Endometrial microvascular endothelial cells (primary cell): ENCODE measurements at regions not wholly inside any gene's neighbourhood (a gene's known extent, or its start where the extent isn't known, plus 50 kb on each side); places are given as distances from the start of the nearest gene placed in this dataset.
"Not testable (repeated sequence)": the region's sequence is repeated elsewhere in the genome, so short reads cannot be mapped to it uniquely, and the experiment has no call there.

ENCODE experiments used
- in situ Hi-C: cut with HindIII; loops from 2 replicates; pipeline ENCODE4 v1.10.0; 2017; ENCODE audit warnings: low sequenced_read_pairs, low pct_unique_long_range_greater_than_20kb; ENCODE audit errors: inconsistent ontology term

- in situ Hi-C loops, result no loop called here
These were observed 457.2 kb downstream of the RAP2B start for GRCh38 chr3:153619268-153619667.

- in situ Hi-C loops, result no loop called here
These were observed 459.9 kb downstream of the RAP2B start for GRCh38 chr3:153621953-153622352.

GRCh38 chr3:153623834-153624233 is 461.8 kb downstream of the RAP2B start:
- in situ Hi-C loops, result no loop called here

GRCh38 chr3:153624310-153625030 is 462.4 kb downstream of the RAP2B start:
- in situ Hi-C loops, result no loop called here

- in situ Hi-C loops, result no loop called here
These were observed 463.5 kb downstream of the RAP2B start for GRCh38 chr3:153625506-153625905.

- in situ Hi-C loops, result no loop called here
These were observed 464.1 kb downstream of the RAP2B start for GRCh38 chr3:153626158-153626557.

GRCh38 chr3:153628591-153628990 is 466.6 kb downstream of the RAP2B start:
- in situ Hi-C loops, result no loop called here

GRCh38 chr3:153629148-153629547 is 467.1 kb downstream of the RAP2B start:
- in situ Hi-C loops, result no loop called here

GRCh38 chr3:153631102-153631501 is 469.1 kb downstream of the RAP2B start:
- in situ Hi-C loops, result no loop called here

GRCh38 chr3:153631664-153632063 is 469.6 kb downstream of the RAP2B start:
- in situ Hi-C loops, result no loop called here

GRCh38 chr3:153633407-153633806 is 471.4 kb downstream of the RAP2B start:
- in situ Hi-C loops, result no loop called here

GRCh38 chr3:153634683-153635082 is 472.7 kb downstream of the RAP2B start:
- in situ Hi-C loops, result no loop called here

GRCh38 chr3:153639631-153640030 is 477.6 kb downstream of the RAP2B start:
- in situ Hi-C loops, result no loop called here

GRCh38 chr3:153640689-153641665 is 479.0 kb downstream of the RAP2B start:
- in situ Hi-C loops, result no loop called here

- in situ Hi-C loops, result not testable (repeated sequence)
These were observed 478.6 kb upstream of the ARHGEF26 start for GRCh38 chr3:153642576-153642975.

- in situ Hi-C loops, result not testable (repeated sequence)
These were observed 477.7 kb upstream of the ARHGEF26 start for GRCh38 chr3:153643471-153643870.

- in situ Hi-C loops, result no loop called here
These were observed 471.8 kb upstream of the ARHGEF26 start for GRCh38 chr3:153649286-153649839.

GRCh38 chr3:153652076-153652475 is 469.1 kb upstream of the ARHGEF26 start:
- in situ Hi-C loops, result no loop called here

GRCh38 chr3:153657046-153657445 is 464.1 kb upstream of the ARHGEF26 start:
- in situ Hi-C loops, result no loop called here

GRCh38 chr3:153657461-153657860 is 463.7 kb upstream of the ARHGEF26 start:
- in situ Hi-C loops, result no loop called here
